PC-3 (cell line): ENCODE measurements at regions not wholly inside any gene's neighbourhood (a gene's known extent, or its start where the extent isn't known, plus 50 kb on each side); places are given as distances from the start of the nearest gene placed in this dataset.

Source experiments
- CTCF ChIP-seq: fragments of 300-600 bp; sonication (generic); conservative IDR thresholded peaks from 2 replicates; pipeline ENCODE4 v1.5.1; 2017; ENCODE audit warnings: antibody characterized with exemption, low read depth, mild to moderate bottlenecking, low read length
- EZH2 ChIP-seq: fragments of 300-600 bp; sonication (generic); IDR thresholded peaks from one replicate; pipeline ENCODE4 v1.6.1; 2017; ENCODE audit warnings: antibody characterized with exemption, mild to moderate bottlenecking, low read length; ENCODE audit not compliant: unreplicated experiment

GRCh38 chr6:120913486-120913885 lies 420.8 kb downstream of the TBC1D32 start:
- no peak for TF ChIP-seq CTCF
- no peak for TF ChIP-seq EZH2
